CD4-positive, alpha-beta T cell treated with Interleukin-2 at 100 ng/mL for 4 hours (primary cell): ENCODE measurements at regions not wholly inside any gene's neighbourhood (a gene's known extent, or its start where the extent isn't known, plus 50 kb on each side); places are given as distances from the start of the nearest gene placed in this dataset.
"Not testable (repeated sequence)": the region's sequence is repeated elsewhere in the genome, so short reads cannot be mapped to it uniquely, and the experiment has no call there.

Experiments used
- DNase-seq: peaks from one replicate; pipeline ENCODE4 v3.0.0-alpha.2; 2020; ENCODE audit warnings: low spot score

DNA sequence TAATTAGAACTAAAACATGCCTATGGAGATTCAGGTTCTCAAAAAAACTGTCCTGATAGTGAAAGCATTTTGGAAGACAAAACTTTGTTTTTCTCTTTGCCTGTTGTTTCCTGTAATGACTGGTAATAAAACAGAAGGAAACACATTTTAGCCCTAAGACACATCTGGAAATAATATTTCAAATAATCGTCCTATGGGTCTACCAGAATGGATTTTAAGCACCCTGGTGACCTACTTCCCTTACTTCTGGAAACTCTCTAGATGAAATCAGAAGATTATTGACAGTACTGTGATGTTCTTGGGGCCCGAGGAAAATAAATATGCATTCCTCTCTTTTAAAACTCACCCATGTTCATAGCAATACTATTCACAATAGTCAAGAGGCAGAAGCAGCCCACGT, 110.1 kb upstream of the TLE4 start:
- DNase-seq, result no peak

DNA sequence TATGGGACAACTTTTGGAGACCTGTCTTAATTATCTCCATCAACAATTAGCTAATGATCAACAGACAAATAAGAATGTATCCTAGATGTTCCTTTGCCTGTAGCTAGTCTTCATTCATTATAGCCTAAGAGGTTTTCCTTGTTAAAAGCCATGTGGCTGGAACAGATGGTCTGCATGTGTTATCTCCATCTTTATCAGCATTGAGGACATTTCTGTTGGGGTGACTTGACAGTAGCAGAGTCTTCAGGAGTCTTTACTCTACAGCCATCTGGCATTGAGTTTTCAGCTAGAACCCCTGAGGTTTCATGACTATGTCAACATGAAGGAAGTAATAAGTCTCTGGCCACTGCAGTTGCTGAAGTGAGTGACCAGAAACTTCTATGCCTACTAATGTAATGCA, 106.6 kb upstream of the TLE4 start:
- no peak for DNase-seq

GRCh38 chr9:79469164-79469563, 102.6 kb upstream of the TLE4 start:
- no peak for DNase-seq

DNA sequence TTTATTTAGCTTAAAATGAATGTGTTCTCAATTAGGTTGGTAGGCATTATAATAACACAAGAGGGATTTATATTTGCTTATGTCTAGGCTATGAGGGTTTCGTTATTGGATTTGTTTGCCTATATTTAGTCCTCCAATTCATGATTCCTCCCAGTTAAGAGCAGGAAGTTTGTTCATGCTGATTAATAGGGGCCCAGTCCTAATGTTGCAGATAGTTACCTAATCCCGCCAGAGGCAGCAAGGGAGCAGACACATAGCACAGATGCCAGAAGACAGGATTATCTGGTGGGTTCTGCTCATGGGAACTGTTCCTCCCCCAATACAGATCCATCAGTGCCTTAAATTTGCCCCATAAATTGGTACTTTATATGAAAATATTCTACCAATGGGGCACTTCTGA, 100.8 kb upstream of the TLE4 start:
- DNase-seq, result no peak

DNA sequence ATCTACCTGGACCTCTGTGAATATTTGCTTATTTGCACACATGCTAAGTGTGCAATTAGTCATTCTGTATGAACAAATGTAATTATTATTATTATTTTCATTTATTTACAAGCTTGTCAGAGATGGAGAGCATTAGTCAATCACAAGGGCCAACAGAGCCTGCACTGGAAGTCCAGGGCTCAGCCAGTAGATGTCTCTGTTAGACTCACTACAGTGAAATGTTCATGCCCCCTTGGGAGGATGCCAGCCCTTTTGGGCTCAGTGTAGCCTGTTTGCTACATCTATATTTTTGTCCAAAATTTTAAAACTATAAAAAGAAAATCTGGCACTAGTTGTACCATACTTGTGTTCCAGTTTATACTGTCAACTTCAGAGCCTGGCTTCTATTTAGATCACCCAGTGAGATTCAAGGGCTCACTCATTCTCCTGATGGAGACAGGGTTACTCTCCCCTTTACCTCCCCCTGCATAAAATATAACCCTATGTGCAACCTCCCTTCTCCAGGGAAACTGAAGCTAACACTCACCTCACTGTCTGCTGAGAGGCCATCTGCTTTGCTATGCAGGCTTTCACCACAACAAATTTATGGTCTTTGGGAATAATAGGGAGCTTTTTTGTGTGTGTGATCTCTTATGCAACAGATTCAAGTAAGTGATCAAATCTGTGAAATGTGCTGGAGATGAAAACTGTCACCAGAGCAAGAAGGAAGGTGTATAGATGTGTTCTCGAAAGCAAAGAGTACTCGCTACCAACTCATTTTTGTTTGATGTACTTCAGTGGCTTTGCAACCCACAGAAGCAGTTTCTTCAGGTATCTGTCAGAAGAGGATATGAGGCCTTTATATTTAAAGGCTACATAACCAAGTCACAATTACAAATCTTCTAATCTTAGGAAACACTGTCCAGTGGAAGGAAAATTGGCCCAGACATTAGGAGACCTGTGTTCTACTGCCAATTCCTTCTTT, 99.9 kb upstream of the TLE4 start:
- DNase-seq, result peak; percentile 8

DNA sequence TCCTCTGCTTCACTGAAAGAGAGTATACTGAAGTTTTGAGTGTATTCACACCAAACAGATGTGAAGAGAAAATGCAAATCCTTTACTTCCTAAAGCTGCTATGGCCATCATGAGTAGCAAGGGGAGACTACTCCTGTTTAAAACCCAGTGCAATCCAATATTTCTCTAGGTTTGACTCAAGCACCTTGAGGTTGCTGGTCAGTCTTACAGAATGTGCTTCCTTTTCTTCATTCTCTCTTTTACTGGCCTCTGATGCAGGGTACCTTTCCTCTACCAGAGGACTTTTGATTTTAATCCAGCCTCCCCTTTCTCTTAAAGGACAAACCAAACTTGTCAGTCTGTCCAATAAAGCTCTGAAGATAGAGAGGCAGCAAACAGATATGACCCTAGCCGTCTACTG, 98.1 kb upstream of the TLE4 start:
- no peak for DNase-seq

DNA sequence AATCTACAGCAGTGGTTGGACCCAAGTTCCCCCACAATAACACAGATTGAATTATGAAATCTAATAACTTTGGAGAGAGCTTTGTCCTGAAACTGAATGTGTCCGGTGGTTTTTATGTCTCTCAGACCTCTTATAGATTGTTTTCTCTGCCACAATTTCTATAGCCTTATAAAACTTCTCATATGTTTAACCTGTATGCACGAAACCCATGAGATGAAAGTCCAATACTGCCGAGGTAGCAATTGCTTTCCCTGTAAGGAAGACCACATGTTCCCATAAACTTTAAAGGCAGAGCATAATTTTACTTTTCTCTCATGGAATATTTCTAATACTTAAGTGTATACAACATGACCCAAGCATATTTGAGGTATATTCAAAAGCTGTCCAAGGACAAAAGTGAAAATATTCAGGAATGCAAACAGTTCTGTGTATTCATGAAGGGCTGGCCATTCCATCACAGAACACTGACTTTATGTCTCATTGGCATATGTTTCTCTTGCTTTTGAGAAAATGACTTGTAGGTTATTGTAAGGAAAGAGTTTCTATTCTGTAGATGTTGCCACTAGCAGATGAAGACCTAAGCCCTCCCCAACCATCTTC, 94.4 kb upstream of the TLE4 start:
- DNase-seq, result no peak

DNA sequence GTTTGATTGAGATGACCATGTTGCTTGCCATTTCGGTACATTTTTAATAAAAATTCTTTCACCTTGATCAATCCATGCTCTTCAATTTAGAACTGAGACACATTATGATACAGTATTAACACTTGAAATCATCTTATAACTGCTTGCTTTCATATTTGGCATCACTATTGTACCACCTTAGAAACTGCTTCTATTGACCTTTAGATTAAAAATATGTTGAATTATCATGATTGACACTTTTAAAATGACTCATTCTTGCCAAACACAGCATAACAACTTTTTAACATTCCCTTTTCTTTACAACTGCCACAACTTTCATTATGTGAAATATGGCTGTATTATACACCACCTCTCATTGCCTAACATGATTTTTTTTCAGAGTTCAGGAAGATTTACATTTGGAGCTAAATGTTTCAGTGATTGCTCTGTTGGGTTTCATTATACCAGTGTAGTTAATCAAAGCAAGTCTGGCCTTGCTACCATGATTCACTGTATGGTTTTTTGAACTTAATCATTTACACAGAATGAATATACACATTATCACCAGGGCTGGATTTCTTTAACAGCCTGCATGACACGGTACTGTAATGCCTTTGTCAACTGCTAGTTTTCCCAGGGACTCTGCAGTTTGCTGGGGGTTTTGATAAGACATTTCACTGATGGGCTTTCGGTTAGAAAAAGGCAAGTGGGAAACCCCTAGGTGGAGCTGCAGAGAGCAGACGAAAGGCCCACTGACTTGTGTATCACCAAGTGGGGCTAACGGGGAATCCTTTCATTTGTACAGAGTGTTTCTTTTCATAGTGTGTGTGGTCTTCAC, 93.6 kb upstream of the TLE4 start:
- peak; percentile 12 for DNase-seq

- no peak for DNase-seq
Measured at GRCh38 chr9:79480639-79481038, 91.1 kb upstream of the TLE4 start.

- no peak for DNase-seq
Measured at GRCh38 chr9:79481846-79482477, 89.8 kb upstream of the TLE4 start.

DNA sequence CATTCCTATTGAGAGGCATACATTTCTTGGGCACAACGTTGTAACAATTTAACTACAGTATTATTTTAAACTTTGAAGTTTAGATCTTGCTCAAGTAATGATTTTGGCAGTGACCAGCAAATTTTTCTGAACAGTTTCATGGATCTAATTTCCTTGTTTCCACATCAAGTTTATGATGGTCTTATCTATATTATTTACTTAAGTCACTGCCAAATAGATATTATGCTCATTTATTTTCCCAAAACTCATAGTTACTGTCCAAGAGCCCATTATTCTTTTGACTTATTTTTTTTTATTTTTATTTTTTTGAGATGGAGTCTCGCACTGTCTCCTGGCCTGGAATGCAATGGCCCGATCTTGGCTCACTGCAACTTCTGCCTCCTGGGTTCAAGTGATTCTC, 86.5 kb upstream of the TLE4 start:
- no peak for DNase-seq

- DNase-seq, result no peak
Measured at GRCh38 chr9:79489261-79490000, 82.3 kb upstream of the TLE4 start.

GRCh38 chr9:79490657-79491248, 81.0 kb upstream of the TLE4 start:
- no peak for DNase-seq

GRCh38 chr9:79492092-79493009, 79.4 kb upstream of the TLE4 start:
- no peak for DNase-seq

DNA sequence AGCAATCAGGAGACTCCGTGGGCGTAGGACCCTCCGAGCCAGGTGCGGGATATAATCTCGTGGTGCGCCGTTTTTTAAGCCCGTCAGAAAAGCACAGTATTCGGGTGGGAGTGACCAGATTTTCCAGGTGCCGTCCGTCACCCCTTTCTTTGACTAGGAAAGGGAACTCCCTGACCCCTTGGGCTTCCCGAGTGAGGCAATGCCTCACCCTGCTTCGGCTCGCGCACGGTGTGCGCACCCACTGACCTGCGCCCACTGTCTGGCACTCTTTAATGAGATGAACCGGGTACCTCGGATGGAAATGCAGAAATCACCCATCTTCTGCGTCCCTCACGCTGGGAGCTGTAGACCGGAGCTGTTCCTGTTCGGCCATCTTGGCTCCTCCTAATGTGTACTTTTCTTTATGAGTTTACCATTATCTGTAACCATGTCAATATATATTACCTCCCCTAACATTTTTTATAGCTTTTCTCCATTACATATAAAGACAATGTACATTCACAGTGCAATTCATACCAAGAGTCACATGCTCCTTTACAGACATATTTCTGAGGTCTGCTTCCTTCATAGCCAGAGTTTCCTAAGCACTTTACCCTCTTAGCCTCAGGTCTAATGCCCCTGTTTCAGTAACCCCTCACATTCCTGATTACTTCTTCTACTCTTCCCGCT, 71.4 kb upstream of the TLE4 start:
- DNase-seq, result not testable (repeated sequence)

GRCh38 chr9:79501546-79501945, 70.2 kb upstream of the TLE4 start:
- DNase-seq, result no peak

DNA sequence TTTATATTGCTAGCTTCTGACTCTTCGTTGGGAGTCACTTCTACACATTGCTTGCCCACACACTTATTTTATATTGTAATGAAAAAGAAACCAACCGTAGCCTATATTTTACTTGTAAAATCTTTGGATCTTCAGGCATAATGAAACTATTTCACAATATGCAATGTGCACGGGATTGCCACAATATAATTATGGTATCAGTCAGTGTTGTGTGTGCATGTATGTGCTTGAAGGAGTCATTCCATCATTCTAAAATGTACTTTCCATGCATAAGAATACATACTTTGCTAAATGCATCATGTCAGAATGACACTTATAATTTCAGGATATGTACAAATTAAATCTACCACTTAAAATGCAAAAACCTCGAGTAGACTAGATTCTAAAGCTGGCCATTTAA, 64.0 kb upstream of the TLE4 start:
- no peak for DNase-seq

- DNase-seq, result no peak
Measured at GRCh38 chr9:79512251-79512650, 59.5 kb upstream of the TLE4 start.
